GM20431 (cell line): ENCODE measurements at regions not wholly inside any gene's neighbourhood (a gene's known extent, or its start where the extent isn't known, plus 50 kb on each side); places are given as distances from the start of the nearest gene placed in this dataset.

Experiments used
- in situ Hi-C: fragments of 300-500 bp; cut with MseI, MboI; formaldehyde crosslinking; loops from one replicate; pipeline ENCODE4 v1.15.0; 2020; ENCODE audit warnings: low sequenced_read_pairs; ENCODE audit not compliant: unreplicated experiment

GRCh38 chr6:110539277-110540019 lies 63.0 kb upstream of the SLC22A16 start:
- in situ Hi-C loops, result loop anchor here (25.0 kb wide), 1 partner anchor 423 kb away; the partner anchor contains the start of gene GTF3C6

GRCh38 chr6:110538416-110539160 lies 62.2 kb upstream of the SLC22A16 start:
- in situ Hi-C loops, result loop anchor here (25.0 kb wide), 1 partner anchor 424 kb away; the partner anchor contains the start of gene GTF3C6

- in situ Hi-C loops, result loop anchor here (25.0 kb wide), 1 partner anchor 425 kb away; the partner anchor contains the start of gene GTF3C6
Measured at GRCh38 chr6:110537208-110538123, 61.1 kb upstream of the SLC22A16 start.

GRCh38 chr6:110534731-110535492 lies 58.5 kb upstream of the SLC22A16 start:
- in situ Hi-C loops, result loop anchor here (25.0 kb wide), 1 partner anchor 427 kb away; the partner anchor contains the start of gene GTF3C6

GRCh38 chr6:110532431-110532830 lies 56.0 kb upstream of the SLC22A16 start:
- in situ Hi-C loops, result loop anchor here (25.0 kb wide), 1 partner anchor 430 kb away; the partner anchor contains the start of gene GTF3C6

- in situ Hi-C loops, result loop anchor here (25.0 kb wide), 1 partner anchor 432 kb away; the partner anchor contains the start of gene GTF3C6
Measured at GRCh38 chr6:110530671-110531070, 54.3 kb upstream of the SLC22A16 start.

- in situ Hi-C loops, result loop anchor here (25.0 kb wide), 1 partner anchor 432 kb away; the partner anchor contains the start of gene GTF3C6
Measured at GRCh38 chr6:110529907-110530306, 53.5 kb upstream of the SLC22A16 start.

- in situ Hi-C loops, result loop anchor here (25.0 kb wide), 1 partner anchor 433 kb away; the partner anchor contains the start of gene GTF3C6
Measured at GRCh38 chr6:110529355-110529754, 52.9 kb upstream of the SLC22A16 start.

GRCh38 chr6:110528930-110529325 lies 52.5 kb upstream of the SLC22A16 start:
- in situ Hi-C loops, result loop anchor here (25.0 kb wide), 1 partner anchor 433 kb away; the partner anchor contains the start of gene GTF3C6

GRCh38 chr6:110528101-110528929 lies 51.9 kb upstream of the SLC22A16 start:
- in situ Hi-C loops, result loop anchor here (25.0 kb wide), 1 partner anchor 434 kb away; the partner anchor contains the start of gene GTF3C6

GRCh38 chr6:110527516-110527915 lies 51.1 kb upstream of the SLC22A16 start:
- in situ Hi-C loops, result loop anchor here (25.0 kb wide), 1 partner anchor 435 kb away; the partner anchor contains the start of gene GTF3C6

- in situ Hi-C loops, result loop anchor here (25.0 kb wide), 1 partner anchor 436 kb away; the partner anchor contains the start of gene GTF3C6
Measured at GRCh38 chr6:110526726-110527125, 50.3 kb upstream of the SLC22A16 start.
